Umbilical cord (tissue), 1 donor: ENCODE measurements at regions not wholly inside any gene's neighbourhood (a gene's known extent, or its start where the extent isn't known, plus 50 kb on each side); places are given as distances from the start of the nearest gene placed in this dataset.
"Not testable (repeated sequence)": the region's sequence is repeated elsewhere in the genome, so short reads cannot be mapped to it uniquely, and the experiment has no call there.

Experiments used
- DNase-seq: peaks from one replicate; pipeline ENCODE4 v3.0.0-alpha.2; 2015; ENCODE audit warnings: low spot score

GRCh38 chr10:21406595-21407193, 118.8 kb downstream of the SKIDA1 start:
- no peak for DNase-seq

GRCh38 chr10:21405981-21406380, 119.5 kb downstream of the SKIDA1 start:
- no peak for DNase-seq

- DNase-seq = no peak
These were observed 122.0 kb downstream of the SKIDA1 start for GRCh38 chr10:21403256-21404015.

GRCh38 chr10:21402606-21403083, 122.8 kb downstream of the SKIDA1 start:
- peak; percentile 39 for DNase-seq

GRCh38 chr10:21401196-21401595, 124.3 kb downstream of the SKIDA1 start:
- no peak for DNase-seq

GRCh38 chr10:21399392-21400035, 126.0 kb downstream of the SKIDA1 start:
- peak; percentile 93 for DNase-seq

- DNase-seq = peak; percentile 54
These were observed 126.8 kb downstream of the SKIDA1 start for GRCh38 chr10:21398563-21399231.

GRCh38 chr10:21396889-21397288, 128.6 kb downstream of the SKIDA1 start:
- DNase-seq = no peak

GRCh38 chr10:21393931-21394330, 131.6 kb downstream of the SKIDA1 start:
- no peak for DNase-seq

- no peak for DNase-seq
These were observed 136.9 kb downstream of the SKIDA1 start for GRCh38 chr10:21388589-21388988.

GRCh38 chr10:21387868-21388267, 137.6 kb downstream of the SKIDA1 start:
- DNase-seq = no peak

- no peak for DNase-seq
These were observed 139.4 kb downstream of the SKIDA1 start for GRCh38 chr10:21385996-21386585.

GRCh38 chr10:21385536-21385935, 139.9 kb downstream of the SKIDA1 start:
- DNase-seq = no peak

- no peak for DNase-seq
These were observed 146.3 kb downstream of the SKIDA1 start for GRCh38 chr10:21379143-21379542.

- DNase-seq = not testable (repeated sequence)
These were observed 150.2 kb downstream of the SKIDA1 start for GRCh38 chr10:21375274-21375673.

- DNase-seq = not testable (repeated sequence)
These were observed 151.6 kb downstream of the SKIDA1 start for GRCh38 chr10:21373881-21374280.

GRCh38 chr10:21372651-21373410, 152.7 kb downstream of the SKIDA1 start:
- peak; percentile 97 for DNase-seq

GRCh38 chr10:21369697-21370096, 155.8 kb downstream of the SKIDA1 start:
- DNase-seq = peak; percentile 82

GRCh38 chr10:21368728-21369425, 156.6 kb downstream of the SKIDA1 start:
- DNase-seq = peak; percentile 75

GRCh38 chr10:21368022-21368582, 157.4 kb downstream of the SKIDA1 start:
- DNase-seq = no peak
